Panc1 (cell line): ENCODE measurements at regions not wholly inside any gene's neighbourhood (a gene's known extent, or its start where the extent isn't known, plus 50 kb on each side); places are given as distances from the start of the nearest gene placed in this dataset.

Source experiments
- CTCF ChIP-seq: fragments of 450-650 bp; IDR thresholded peaks from 2 replicates; pipeline ENCODE4 v1.5.1; 2017; ENCODE audit warnings: mild to moderate bottlenecking
- TCF7L2 ChIP-seq: IDR thresholded peaks from 2 replicates; pipeline ENCODE4 v1.6.1; 2011; ENCODE audit warnings: mild to moderate bottlenecking, low read depth, low read length, inconsistent platforms

DNA sequence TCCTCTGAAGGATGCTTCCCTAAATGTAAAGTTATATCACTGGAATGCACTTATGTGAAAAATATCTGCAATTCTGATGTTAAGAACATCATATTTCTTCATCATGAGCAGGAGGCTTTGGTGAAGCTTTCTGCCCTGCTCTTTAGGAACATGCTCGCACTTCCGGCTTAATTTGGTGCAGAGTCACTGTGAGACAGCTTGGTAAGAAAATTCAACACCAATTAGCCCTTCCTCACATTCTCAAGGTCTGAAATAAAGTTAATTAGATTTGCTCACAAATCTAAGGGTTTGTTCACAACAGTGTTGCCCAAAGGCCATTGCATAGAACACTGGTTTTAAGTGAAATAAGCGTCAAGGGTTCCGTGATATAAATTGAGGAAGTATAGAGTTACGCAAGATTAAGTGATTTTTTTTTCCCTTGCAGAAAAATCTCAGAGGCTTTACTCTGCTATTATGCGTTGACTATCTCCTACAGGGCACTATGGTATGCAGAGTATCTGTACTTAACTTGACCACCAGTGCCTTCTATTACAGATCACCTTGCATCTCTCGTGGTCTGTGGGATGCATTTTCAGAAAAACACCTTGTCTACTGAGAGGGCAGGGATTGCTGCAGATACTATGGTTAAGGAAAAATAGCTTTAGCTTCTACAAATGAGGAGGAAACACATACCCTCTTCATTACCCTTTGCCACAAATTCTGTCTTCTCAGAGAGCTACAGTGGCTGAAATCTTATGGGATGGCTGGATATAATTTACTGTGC lies 953.9 kb downstream of the TYW1 start:
- TF ChIP-seq CTCF = no peak
- TF ChIP-seq TCF7L2 = no peak
